ENCODE measurements at regions not wholly inside any gene's neighbourhood (a gene's known extent, or its start where the extent isn't known, plus 50 kb on each side); places are given as distances from the start of the nearest gene placed in this dataset.

DNA sequence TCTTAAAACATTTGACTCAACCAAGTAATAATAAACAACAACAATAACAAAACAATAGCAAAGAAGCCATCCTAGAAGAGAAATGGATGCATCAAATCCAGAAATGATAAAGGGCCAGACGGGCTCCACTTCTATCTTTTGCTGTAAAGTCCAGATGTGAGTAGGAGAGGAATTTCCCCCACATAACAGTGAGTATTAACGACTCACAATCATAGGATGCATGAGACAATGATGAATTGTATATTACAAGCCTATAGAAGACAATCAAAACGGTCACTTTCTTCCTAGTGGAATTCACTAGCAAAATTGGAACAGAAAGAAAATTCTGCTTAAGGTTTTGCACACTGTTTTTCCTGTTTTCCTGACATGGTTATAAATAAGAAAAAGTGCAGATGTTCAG is 97.0 kb upstream of the PREP start:
- DNase-seq (ENCODE audit: low read depth, low spot score) = no peak
- no peak overlapping the region for H3K27ac ChIP-seq

DNA sequence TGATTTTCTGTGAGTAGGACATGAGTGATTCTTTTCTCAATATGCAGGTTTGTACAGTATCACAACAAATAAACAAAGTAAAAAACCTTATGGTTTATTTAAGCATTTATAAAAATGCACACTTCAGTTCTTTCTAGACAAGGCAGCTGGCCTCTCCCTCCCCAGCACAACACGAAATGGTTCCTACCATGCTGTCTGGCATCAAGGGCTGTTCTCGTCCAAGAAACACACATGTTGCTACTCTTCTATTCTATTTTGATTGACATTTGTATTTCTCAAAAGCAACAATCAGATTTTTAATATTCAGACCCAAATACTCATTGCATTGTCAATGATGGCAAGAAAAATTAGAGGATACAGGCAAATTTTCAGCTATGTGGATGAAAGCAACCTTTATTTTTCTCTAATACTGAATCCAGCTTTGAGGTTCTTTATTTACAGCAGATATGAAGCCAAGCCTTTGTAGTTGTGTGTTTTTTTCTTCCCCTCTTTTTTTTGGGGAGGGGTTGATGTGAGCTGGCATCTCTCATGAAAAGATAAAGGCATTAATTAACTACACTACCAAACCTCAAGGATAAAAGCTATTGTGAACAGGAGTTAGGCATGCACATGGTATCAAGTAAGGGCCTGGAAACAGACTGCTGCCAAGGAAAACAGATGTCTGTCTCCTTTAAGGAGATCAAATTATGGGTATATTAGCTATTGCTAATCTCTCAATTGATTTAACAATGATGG is 96.4 kb upstream of the PREP start:
- DNase-seq (ENCODE audit: low read depth, low spot score) = no peak
- H3K27ac ChIP-seq = no peak overlapping the region

DNA sequence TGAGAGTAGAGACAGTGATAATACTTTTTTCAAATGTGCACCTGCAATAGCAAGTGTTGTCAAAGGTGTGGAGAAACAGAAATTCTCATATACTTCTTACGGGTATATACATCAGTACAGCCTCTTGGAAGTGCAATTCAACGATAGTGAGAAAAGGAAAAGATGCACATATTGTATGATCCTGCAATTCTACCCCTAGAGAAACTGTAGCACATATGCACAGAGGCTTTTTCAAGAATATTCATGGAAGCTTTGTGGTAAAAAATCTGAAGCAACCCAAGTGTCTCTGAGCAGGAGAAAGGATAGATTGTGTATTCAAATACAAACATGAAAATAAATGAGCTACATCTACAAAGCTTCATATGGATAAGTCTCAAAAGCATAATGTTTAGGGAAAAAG is 94.7 kb upstream of the PREP start:
- DNase-seq (ENCODE audit: low read depth, low spot score) = no peak
- no peak overlapping the region for H3K27ac ChIP-seq

DNA sequence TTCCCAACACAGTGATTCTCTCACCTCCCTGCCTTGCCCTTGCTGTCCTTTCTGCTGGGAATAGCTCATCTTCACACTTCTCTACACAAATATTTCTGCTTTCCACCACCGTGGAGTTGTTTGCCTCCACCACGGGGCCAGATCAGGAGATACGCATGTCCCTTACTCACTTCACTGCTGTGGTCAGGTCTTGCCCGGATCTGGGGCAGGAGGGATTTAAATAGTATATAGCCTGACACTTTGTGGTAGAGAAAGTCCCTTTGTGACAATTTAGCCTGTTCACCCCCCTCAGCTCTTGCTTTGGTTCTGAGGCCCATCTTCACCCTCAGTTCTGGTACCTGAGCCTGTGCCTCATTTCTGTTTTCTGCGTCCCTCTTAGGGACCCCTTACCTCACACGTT is 92.6 kb upstream of the PREP start:
- DNase-seq (ENCODE audit: low read depth, low spot score) = no peak
- H3K27ac ChIP-seq = no peak overlapping the region

DNA sequence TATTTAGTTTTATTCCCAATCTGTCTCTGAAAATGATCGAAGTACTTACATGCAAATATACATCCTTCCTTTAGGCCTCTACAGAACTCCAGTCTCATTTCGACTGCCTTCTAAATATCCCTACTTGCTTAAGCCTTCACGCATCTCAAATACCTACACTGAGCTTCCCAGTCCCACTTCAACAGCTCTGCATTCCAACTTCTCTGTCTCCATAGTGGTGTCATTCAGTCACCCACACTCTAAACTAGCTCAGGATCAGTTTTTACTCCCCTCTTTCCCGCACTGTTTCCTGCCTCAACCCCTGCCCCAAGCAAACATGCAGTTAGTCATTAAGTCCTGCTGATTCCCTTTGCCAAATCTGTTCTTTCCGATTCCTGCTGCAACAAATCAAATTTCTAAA is 91.8 kb upstream of the PREP start:
- H3K27ac ChIP-seq = no peak overlapping the region
- no peak for DNase-seq (ENCODE audit: low read depth, low spot score)

DNA sequence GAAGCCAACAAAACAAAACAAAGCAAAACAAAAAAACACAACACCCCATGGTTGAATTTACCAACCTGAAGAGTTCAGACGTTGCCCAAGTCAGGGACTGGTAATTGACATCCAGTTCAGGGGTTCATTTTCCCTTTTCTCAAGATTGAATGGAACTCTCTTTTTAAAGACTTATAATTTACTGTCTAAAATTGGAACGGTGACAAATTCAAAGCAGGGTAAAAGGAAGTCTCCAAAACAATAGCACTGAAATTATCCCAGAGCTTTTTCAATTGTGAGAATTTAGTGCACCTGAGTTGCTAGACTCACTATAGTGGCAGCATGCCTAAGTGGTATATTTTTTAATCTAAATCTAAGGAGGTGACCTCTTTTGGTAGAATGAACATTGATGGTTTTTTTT is 90.9 kb upstream of the PREP start:
- no peak overlapping the region for H3K27ac ChIP-seq
- DNase-seq (ENCODE audit: low read depth, low spot score) = no peak

DNA sequence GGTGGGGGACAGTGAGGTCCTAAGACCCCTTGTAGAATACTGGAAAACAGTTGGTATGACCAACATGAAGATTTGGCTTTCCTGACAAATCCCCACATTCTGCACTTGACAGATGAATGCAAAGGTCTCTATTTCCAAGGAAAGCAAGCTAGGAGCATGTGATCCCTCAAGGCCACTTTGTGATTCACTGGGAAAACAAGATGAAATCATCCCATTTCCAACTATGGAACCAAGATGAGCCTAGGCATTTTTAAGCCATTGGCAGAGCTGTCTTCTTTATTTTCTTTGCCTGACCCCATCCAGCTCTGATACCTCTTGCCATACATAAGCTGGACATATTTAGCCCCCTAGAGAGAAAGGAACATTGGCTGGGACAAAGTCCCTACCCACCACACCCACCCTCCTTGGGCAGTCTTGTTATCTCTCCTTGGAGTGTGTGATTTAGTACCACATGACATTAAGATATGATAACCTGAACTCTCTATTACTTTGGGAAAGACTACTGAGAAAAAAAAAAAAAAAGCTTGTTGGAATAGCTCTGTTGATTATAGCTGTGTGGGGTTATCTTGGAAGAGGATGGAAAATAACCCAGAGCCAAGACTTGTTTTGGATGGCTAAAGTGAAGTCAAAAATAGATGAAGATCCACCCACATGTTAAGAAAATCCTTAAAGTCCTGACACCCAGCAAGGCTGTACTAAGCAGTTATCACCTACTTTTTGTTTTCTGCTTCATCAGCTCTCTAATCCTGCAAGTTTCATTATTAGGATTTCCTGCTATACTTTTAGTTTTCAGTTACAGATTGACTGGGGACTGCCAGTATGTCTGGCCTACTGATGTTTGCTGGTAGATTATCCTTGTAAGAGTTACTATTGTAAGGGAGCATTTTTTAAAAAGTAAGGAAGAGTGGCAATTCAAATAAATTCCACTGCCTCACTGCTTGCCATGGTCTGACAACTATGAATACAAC is 90.1 kb upstream of the PREP start:
- no peak overlapping the region for H3K27ac ChIP-seq
- DNase-seq (ENCODE audit: low read depth, low spot score) = no peak

DNA sequence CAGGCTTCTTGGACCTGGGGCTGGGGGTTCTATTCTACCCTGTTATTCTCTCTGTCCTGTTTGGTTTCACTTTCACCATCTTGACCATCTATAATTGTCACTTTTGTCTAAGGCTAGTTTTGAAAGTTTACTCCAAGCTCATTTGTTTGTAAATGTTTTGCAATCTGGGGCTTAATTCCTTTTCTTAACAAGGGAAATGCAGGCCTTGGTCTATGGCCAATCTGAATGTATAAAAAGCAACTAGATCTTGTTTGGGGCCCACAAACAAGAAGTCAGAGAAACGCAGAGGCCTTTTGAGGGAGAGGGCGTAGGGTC is 86.3 kb upstream of the PREP start:
- H3K27ac ChIP-seq = no peak overlapping the region
- DNase-seq (ENCODE audit: low read depth, low spot score) = no peak

DNA sequence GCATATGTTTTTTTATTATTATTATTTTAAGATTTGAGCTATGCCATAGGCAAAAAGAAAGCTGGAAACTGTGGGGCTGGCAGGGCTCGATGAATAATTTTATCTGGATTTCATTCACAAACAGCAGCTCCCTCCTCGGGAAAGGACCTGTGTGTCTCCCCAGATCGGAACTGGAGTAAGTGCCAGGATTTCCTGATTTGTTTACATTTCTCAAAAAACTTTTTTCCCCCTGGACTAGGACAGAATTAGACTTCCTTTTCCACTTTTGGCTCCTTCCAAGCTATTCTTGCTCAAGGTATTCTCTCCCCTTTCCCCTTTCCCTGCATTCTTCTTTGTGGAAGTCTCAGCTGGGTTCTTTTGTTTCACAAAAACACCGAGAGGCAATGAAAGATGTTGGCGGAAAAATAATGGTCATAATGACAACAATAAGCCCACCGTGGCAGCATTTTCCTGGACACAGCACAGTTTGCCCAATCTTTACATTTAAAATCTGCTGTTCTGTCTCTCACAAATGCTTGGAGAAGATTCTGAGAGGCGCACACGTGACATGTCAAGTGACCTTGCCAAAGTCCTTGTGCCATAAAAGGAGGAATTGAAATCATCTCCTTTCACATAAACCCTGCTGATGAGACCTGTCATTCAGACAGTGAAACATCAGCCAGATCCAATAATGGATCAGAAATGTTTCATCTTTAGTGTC is 85.8 kb upstream of the PREP start:
- no peak for DNase-seq (ENCODE audit: low read depth, low spot score)
- H3K27ac ChIP-seq = no peak overlapping the region

DNA sequence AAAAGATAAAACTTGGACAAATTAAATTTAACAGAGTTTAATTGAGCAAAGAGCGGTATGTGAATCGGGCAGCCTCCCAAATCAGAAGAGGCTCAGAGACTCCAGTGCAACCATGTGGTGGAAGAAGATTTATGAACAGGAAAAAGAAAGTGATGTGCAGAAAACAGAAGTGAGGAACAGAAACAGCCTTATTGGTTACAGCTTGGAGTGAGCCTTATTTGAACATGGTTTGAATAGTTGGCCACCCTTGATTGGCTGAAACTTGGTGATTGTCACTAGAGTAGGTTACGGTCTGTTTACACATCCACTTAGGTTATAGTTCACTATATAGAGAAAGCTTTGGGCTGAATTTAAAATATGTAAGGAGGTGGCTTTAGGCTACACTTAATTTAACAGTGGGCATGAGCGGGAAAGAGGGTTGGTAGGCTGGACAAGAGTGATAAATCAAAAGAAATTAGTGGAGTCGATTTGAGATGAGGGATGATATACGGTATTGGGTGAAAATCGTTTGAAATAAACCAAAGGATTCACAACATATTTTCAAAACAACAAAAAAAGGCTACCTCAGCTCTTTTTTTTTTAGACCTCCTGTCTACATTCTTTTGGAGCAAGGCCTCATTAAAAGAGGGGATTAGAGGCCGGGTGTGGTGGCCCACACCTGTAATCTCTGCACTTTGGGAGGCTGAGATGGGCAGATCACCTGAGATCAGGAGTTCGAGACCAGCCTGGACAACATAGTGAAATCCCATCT is 84.3 kb upstream of the PREP start:
- no peak for DNase-seq (ENCODE audit: low read depth, low spot score)
- H3K27ac ChIP-seq = no peak overlapping the region

DNA sequence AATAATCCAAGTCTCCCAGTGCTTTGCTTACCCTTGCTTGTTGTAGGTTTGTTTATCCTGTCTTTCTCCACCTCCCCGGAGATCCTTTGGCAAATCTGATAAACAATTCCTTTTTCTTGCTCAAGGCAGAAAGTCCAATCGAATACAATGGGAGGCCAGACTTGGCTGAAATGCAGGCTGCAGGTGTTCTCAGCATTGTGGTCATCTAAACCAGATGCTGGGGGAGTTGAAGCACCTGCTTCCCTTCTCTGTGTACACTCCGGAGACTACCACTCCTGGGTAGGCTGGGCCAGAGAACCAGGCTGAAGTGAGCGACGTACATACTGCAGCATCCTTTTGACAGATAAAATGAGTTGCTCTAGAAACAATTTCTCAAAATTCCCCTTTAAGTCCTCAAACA is 82.6 kb upstream of the PREP start:
- DNase-seq (ENCODE audit: low read depth, low spot score) = no peak
- H3K27ac ChIP-seq = peak overlapping the region; percentile 52

DNA sequence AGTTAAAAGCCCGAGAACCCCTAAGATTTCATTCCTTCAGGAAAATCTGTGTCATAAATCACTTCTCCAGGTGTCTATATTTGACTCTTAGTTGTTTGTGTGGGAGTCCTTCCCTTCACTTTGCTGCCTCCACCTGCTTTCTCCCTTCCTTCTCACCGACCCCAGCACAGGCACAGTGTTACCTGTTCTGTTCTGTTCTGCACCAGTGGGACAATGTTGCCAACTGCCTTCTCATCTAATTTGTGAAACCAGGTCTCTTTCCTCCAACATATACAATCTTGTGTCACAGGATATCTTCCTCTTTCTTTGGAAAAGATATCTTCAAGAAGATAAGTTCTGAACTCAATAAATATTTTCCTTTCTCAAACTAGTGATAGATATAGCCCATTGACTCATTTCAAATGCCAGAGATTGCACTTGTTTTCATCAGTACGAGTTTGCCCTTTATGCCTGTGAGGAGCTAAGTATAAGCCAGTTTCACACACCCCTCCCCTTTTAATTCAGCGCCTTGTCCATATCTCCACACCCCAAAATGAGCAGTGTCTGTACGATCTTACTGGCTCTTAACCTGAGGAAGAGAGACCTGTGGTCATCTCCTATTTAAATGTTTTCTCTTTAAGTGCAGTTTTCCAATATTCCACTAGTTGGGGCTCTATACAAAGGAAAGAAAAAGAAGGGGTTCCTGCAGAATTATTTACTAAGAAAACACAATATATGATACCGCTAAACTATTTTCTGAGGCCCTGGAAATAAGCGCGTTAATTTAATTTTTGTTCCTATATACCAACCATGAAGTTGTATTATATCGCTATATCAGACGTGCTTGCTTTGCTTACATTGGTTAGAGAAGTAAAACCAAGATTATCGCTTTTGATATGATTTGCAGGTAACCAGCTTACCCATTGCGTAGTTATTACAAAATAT is 81.6 kb upstream of the PREP start:
- H3K27ac ChIP-seq = peak overlapping the region; percentile 52
- DNase-seq (ENCODE audit: low read depth, low spot score) = no peak

DNA sequence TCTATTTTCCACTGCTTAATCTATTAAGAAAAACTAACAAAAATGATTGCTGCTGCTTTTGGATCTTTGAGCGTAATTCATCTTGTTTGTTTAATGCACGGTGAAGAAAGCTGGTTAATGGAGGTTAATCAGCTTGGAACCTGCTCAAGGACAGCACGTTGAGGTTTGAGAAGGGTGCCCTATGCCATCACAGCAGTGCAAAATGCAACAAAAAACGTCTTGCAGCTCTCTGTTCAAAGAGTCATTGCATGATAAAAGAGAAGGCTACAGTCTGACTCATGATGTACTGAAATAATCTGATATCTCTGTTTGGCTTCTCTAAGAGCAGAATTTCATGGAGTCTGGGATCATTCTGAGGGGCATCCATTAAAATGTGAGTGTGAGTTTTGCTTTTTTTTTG is 80.6 kb upstream of the PREP start:
- DNase-seq (ENCODE audit: low read depth, low spot score) = no peak
- peak overlapping the region; percentile 52 for H3K27ac ChIP-seq

DNA sequence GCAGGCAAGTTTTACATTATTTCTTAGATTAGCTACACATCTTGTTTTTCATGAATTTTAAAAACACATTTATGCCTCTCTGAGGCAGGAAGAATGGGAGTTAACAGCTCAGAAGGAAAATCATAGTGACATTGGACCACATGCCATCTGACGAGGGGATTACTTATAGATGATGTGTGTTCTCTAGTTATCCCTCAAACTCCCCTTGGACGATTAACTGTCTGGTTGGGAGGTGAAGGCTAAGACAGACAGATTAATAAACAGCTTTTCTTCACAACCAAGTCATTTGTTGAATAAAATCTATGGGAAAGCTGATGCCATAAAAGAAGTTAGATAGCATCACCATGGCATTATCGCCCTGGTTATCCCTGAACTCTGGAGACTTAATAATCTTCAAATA is 80.0 kb upstream of the PREP start:
- no peak for DNase-seq (ENCODE audit: low read depth, low spot score)
- no peak overlapping the region for H3K27ac ChIP-seq

DNA sequence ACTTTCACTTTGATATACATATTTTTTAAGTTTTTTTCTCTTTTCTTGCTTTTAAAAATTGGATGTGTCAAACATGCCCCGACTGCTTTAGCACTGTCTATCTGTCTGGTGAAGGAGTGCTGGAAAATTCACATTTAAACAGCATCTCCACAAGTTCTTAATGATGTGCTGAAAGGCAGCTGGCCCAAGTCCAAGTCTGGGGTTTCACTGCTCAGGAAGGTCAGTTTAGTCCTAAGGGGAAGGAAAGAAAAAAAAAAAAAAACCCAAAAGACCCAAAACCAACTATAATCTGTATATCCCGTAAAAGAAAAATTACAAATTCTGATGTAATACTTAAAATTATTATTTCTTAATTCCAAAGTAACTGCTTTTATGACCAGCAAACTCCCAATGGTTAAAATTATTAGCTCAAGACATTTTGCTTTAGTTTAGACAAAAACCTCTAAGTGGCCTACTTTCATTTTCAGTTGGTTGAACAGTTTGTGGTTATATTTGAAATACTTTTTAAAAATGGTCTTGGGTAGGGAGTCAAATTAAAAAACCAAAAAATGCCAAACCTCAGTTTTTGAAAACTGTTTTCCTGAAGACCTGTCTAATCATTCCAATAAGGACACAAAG is 79.5 kb upstream of the PREP start:
- DNase-seq (ENCODE audit: low read depth, low spot score) = no peak
- no peak overlapping the region for H3K27ac ChIP-seq

DNA sequence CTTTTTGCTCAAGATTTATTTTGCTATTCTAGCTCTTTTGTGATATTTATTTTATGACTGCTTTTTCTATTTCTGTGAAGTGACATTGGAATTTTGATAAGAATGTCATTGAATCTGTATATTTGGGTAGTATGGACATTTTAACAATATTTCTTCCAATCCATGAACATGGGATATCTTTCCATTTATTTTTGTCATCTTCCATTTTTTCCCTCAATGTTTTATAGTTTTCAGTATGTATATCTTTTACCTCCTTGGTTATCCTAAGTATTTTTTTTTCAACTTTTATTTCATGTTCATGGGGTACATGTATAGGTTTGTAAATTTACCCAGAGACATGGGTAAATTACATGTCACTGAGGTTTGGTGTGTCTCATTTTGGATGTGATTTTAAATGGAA is 74.1 kb upstream of the PREP start:
- DNase-seq (ENCODE audit: low read depth, low spot score) = no peak
- H3K27ac ChIP-seq = no peak overlapping the region

DNA sequence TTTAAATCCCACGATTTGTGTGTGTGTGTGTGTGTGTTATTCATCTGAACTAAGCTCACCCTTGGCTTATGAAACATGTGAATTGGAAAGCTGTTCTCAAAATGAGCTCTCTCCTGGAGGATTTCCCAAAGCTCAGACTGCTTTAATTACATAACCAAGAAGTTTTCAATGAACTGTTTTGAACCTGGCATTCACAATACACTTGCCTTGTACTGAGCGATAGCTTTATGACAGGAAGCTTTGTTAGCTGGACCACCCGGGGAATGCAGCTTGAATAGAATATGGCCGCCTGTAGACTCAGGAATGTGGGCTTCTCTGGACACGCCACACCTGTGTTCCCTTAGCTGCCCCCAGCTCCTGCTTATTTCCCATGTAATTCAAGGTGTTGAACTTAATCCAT is 71.4 kb upstream of the PREP start:
- no peak for DNase-seq (ENCODE audit: low read depth, low spot score)
- H3K27ac ChIP-seq = no peak overlapping the region

DNA sequence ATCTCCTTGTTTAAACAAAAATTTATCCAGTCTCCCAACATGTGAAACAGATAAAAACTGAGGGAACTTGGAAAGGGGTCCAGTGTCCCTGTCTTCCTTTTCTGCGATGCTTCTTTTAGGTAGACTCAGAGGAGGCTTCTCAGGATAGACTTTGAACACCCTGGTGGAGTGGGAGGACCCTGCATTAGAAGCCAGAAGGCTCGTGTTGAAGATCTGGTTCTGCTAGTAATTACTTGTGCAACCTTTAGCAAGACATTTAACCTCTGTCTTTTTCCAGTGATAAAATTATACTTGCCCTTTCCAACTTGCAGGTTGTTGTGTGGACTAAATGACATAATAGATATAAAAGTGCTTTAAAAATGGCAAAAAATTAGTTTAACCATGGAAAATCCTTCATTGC is 67.1 kb upstream of the PREP start:
- no peak for DNase-seq (ENCODE audit: low read depth, low spot score)
- no peak overlapping the region for H3K27ac ChIP-seq

DNA sequence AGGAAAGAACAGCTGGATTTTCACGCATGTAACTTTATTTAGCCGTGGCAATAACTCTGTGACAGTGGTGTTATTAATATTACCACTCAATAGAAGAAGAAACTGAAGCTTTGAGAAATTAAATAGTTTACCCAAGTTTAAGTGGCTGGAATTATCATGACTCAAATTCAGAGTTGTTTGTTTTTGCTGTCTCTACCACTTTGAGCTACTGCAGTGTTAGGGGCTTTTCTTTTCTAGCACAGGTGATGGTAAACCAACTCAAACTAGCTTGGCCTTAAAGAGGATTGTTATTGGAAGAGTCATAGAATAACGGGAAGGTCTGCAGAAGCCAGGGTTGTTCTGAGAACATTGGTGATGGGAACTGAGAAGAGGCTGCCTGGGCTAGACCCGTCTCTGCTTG is 66.0 kb upstream of the PREP start:
- H3K27ac ChIP-seq = no peak overlapping the region
- DNase-seq (ENCODE audit: low read depth, low spot score) = no peak

Measured in epithelial cell of prostate (primary cell).